D341Med (cell line): ENCODE measurements at regions not wholly inside any gene's neighbourhood (a gene's known extent, or its start where the extent isn't known, plus 50 kb on each side); places are given as distances from the start of the nearest gene placed in this dataset.

Experiments used
- DNase-seq: peaks from one replicate; pipeline ENCODE4 v3.0.0; 2012; ENCODE audit warnings: low spot score

GRCh38 chr4:23245203-23245832 lies 552.6 kb downstream of the GBA3 start:
- no peak for DNase-seq

- no peak for DNase-seq
Observed at GRCh38 chr4:23242962-23243361, 550.2 kb downstream of the GBA3 start.

DNA sequence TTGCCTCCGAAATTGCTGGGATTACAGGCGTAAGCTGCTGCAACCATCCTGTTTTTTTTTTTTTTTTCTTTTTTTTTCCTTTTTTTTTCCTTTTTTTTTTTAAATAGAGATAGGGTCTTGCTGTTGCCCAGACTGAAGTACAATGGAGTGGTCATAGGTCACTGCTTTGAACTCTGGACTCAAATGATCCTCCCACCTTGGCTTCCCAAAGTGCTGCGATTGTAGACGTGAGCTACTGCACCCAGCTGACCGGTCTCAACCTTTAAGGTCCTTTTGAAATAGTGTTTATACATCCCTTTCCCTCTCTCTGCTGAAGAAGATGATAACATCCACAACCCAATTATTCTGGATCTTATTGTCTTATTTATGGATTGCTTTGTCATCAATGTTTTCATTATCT lies 548.7 kb downstream of the GBA3 start:
- no peak for DNase-seq

GRCh38 chr4:23238848-23239247 lies 546.1 kb downstream of the GBA3 start:
- DNase-seq = no peak

DNA sequence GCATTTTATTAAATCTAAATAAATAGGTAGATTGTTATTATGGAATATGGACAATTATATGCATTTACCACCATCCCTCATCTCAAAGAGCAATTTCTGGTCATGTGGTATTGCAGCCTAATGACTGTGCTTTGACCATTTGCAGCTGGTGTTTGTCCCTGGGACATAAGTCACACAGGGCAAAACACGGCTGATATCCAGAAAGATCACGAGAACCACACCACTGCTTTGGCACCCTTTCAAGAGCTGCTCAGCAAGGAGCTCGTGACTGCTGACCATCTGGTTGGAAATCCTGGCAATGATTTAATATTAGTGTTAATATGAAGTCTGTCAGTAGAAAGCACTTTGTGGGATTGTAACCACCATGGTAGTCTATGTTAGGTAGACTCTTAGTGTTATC lies 545.0 kb downstream of the GBA3 start:
- DNase-seq = no peak

GRCh38 chr4:23235628-23236390 lies 543.1 kb downstream of the GBA3 start:
- no peak for DNase-seq

GRCh38 chr4:23234716-23235115 lies 542.0 kb downstream of the GBA3 start:
- DNase-seq = no peak

GRCh38 chr4:23234018-23234417 lies 541.3 kb downstream of the GBA3 start:
- no peak for DNase-seq

DNA sequence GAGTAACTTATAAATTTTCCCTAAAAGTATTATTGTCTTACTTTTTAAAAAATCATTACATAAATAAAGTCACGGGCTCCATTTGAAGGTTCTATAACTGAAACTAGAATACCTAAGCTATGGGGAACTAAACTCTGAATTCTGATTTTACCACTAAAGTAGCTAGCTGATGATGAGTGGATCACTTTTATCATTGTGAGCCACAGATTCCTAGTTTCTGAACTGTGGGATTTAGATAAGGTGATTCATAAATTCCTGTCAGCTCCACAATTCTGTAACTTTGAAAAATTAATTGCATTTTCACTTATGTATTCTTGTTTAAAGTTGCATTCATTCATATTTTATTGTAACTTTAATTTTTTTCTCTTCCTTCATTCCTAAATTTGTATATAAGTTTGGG lies 540.9 kb downstream of the GBA3 start:
- DNase-seq = no peak

- DNase-seq = no peak
Observed at GRCh38 chr4:23232987-23233386, 540.2 kb downstream of the GBA3 start.

GRCh38 chr4:23225564-23225963 lies 532.8 kb downstream of the GBA3 start:
- no peak for DNase-seq

DNA sequence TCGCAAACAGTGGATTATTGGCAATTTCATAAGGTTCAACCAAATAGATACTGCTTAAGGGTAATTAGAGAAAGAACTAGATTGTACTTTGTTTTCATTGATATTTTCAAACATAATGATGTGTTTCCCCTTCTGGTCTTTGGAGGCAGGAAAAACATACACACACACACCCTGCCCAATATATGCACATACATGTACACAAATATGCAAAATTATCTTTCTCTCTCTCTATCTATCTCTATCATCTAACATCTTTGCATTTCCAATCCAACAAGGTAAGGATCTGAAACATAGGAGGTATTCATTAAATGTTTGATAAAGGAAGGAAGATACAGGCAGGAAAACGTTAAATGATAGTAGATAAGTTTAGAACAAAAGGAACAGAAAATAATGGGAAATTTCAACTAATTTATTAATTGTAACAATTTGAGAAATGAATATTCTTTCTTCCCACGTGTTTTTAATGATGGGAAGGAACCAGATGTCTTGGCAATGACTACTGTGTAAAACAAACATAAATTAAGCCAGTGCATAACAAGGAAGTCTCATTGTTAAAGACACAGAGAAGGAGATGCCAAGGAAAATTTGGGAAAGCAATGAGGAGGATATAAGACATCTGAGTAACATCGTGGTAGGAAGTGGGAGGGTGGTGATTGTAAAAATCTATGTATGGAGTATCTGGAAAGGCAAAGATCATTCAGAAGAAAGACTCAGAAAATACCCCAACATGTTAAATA lies 532.1 kb downstream of the GBA3 start:
- no peak for DNase-seq

- no peak for DNase-seq
Observed at GRCh38 chr4:23220911-23221310, 528.2 kb downstream of the GBA3 start.

DNA sequence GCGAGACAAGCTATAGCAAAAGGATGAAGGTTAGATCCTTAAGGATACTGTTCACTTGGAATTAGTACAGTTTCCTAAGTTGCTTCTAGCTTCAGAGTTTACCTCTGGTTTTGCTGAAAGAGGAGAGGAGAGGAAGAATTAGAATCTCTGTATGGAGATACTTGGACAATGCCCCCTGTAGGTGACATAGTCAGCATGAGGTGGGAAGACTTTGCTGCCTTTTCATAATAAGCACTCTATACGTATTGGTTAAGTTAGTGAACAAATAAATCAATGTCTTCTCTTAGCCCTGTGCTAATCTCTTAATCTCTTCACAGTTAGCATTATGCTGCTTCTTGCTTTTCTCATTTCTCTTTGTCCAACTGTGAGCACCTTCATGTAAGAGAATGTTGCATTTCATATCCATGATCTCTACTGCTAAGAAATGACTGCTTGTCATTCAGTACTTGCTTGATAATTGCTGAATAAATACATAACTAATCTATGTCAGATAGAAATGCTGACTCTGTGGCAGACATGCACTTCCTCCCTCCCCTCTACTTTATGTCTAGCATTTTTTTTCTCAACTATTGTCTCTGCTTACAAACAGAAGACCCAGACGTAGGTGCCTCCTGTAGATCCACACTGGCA lies 527.2 kb downstream of the GBA3 start:
- DNase-seq = no peak

DNA sequence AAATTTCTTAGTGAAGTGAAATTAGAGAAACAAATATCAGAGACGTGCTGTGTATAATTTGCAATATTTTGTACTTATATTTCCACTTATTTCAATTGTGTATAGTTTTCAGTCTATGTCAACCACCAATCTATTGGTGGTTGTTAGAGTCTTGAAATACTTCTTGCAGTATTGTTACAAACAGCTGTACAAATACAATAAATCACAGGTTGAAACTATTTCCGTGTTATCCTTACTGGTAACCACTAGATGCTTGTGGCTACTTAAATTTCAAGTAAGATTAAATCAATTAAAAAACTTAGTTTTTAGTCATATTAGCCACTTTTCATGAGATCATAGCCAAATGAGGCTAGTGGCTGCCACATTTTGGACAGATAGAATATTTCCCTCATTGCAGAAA lies 520.5 kb downstream of the GBA3 start:
- no peak for DNase-seq

GRCh38 chr4:23212558-23212957 lies 519.8 kb downstream of the GBA3 start:
- DNase-seq = no peak

- no peak for DNase-seq
Observed at GRCh38 chr4:23207059-23207458, 514.3 kb downstream of the GBA3 start.

DNA sequence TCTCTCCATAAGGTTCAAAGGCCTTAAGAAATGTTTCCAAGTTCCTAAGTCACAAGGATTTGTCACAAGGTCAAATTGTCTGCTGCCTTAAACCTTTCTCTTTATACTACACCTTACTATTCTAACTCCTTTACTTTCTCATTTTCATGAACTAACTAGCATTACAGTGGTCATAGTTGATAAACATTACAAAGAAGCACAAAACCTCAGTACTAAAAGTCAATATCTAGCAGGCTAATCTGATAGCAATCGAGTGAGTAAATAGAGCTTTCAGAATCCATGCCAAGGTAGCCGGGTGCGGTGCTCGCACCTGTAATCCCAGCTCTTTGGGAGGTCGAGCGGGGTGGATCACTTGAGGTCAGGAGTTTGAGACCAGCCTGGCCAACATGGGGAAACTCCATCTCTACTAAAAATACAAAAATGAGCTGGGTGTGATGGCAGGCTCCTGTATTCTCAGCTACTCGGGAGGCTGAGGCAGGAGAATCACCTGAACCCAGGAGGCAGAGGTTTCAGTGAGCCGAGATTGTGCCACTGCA lies 510.0 kb downstream of the GBA3 start:
- no peak for DNase-seq

GRCh38 chr4:23194751-23195150 lies 502.0 kb downstream of the GBA3 start:
- no peak for DNase-seq

GRCh38 chr4:23174179-23174578 lies 481.4 kb downstream of the GBA3 start:
- no peak for DNase-seq

DNA sequence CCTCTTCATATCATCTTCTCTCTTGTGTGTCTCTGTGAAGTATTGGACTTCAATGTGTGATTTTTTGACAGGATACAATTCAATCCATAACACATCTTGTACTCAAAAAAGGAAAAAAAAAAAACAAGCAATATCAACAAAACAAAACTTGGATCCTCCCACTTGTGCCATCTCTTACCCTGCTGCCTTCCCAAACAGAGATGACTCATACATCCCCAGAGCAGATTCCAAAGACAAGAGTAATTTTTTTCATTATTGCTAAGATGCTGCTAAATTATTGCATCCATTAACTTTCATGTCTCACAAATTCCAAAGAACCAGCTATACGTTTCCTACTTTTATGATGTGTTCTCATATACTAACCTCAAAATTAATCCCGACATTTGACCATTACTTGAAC lies 479.2 kb downstream of the GBA3 start:
- DNase-seq = no peak

DNA sequence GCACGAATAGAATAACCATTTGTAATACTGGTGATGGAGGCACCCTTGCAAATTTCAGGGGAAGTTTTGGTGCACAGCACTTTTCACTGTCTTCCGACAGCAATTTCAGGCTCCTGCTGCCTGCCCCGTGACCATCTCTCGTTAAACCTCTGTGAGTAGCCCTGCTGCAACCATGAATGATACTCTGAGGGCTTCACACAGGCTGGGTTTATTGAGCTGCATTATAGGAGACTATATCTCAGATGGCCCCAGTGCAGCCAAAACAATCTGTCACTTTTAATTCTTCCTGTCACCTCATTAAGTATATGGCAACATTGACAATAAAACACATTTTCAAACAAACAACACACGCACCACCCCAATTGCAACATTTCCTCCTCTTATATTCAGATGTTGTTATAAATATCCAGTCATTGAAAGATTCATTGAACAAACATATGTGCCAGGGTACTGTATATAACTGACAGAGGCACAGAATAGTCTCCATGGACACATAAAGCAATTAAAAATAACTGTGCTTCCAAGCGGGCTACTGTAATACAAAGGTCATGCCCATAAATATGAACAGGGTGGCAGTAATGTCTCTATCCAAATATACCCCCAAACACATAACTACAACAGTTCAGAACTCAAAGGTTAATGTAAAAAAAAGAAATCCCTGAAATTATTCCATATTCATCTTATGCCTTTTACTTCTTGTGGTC lies 477.0 kb downstream of the GBA3 start:
- DNase-seq = no peak
